ENCODE measurements at regions not wholly inside any gene's neighbourhood (a gene's known extent, or its start where the extent isn't known, plus 50 kb on each side); places are given as distances from the start of the nearest gene placed in this dataset.
"Not testable (repeated sequence)": the region's sequence is repeated elsewhere in the genome, so short reads cannot be mapped to it uniquely, and the experiment has no call there.

- no peak for DNase-seq
Measured at GRCh38 chrX:75673468-75673867, 111.6 kb downstream of the MAGEE2 start.

GRCh38 chrX:75655627-75656026 is 129.4 kb downstream of the MAGEE2 start:
- no peak for DNase-seq

GRCh38 chrX:75649829-75650228 is 127.0 kb upstream of the ZDHHC15 start:
- DNase-seq = no peak

- DNase-seq = no peak
Measured at GRCh38 chrX:75648803-75649588, 126.2 kb upstream of the ZDHHC15 start.

GRCh38 chrX:75642811-75643361 is 120.0 kb upstream of the ZDHHC15 start:
- peak; percentile 57 for DNase-seq

GRCh38 chrX:75638332-75638731 is 115.5 kb upstream of the ZDHHC15 start:
- no peak for DNase-seq

GRCh38 chrX:75625232-75625631 is 102.4 kb upstream of the ZDHHC15 start:
- DNase-seq = no peak

- DNase-seq = peak; percentile 1
Measured at GRCh38 chrX:75623535-75623934, 100.7 kb upstream of the ZDHHC15 start.

GRCh38 chrX:75609406-75609805 is 86.6 kb upstream of the ZDHHC15 start:
- no peak for DNase-seq

- peak; percentile 41 for DNase-seq
Measured at GRCh38 chrX:75603833-75604232, 81.0 kb upstream of the ZDHHC15 start.

GRCh38 chrX:75602022-75602421 is 79.2 kb upstream of the ZDHHC15 start:
- DNase-seq = not testable (repeated sequence)

GRCh38 chrX:75596178-75596577 is 73.3 kb upstream of the ZDHHC15 start:
- no peak for DNase-seq

- not testable (repeated sequence) for DNase-seq
Measured at GRCh38 chrX:75593186-75593585, 70.3 kb upstream of the ZDHHC15 start.

GRCh38 chrX:75582511-75582910 is 59.7 kb upstream of the ZDHHC15 start:
- DNase-seq = no peak

Measured in activated CD4-positive, alpha-beta T cell treated with anti-CD3 and anti-CD28 coated beads, Interleukin-10, Interleukin-2, amounts not matched to agents 100 ng/mL and 50 ng/mL, durations not matched to agents 16 hours and 8 hours (primary cell).